Pancreas (tissue), 10 donors: ENCODE measurements at regions not wholly inside any gene's neighbourhood (a gene's known extent, or its start where the extent isn't known, plus 50 kb on each side); places are given as distances from the start of the nearest gene placed in this dataset.

ENCODE experiments used
- ATAC-seq, 4 donors: fragments of 200-7000 bp; cut with Tn5 transposase; one replicate each; pipeline versions ENCODE4 v1.8.0 to v1.9.1; 2020; ENCODE audit warnings: mild to moderate bottlenecking in 4 of 4, moderate library complexity in 4 of 4
- DNase-seq, 6 donors: peaks; one replicate each; pipeline ENCODE4 v3.0.0-alpha.2; 2020
- FAIRE-seq: peaks from 2 replicates; lab custom pipeline; 2012; peaks lifted over from hg19 to GRCh38; lab: Jason Lieb, UNC
- H3K27ac ChIP-seq, 4 donors: fragments of 200-600 bp; sonication (generic); 1 replicate in 3 of 4; 2 replicates in 1 of 4; pipeline versions ENCODE4 v1.5.0 to v1.8.0; 2020
- H3K27me3 ChIP-seq, 4 donors: fragments of 200-600 bp; one replicate each; pipeline ENCODE4 v1.8.0; 2021
- H3K36me3 ChIP-seq, 3 donors: fragments of 200-600 bp; sonication (generic) in 1 of 3; one replicate each; pipeline versions ENCODE4 v1.5.0 to v1.8.0; 2020 to 2021
- H3K4me1 ChIP-seq, 3 donors: fragments of 200-600 bp; one replicate each; pipeline ENCODE4 v1.8.0; 2021
- H3K4me3 ChIP-seq, 4 donors: fragments of 200-600 bp; sonication (generic) in 2 of 4; one replicate each; pipeline versions ENCODE4 v1.5.0 to v1.8.0; 2020 to 2021
- H3K9me3 ChIP-seq, 4 donors: fragments of 200-600 bp; one replicate each; pipeline ENCODE4 v1.8.0; 2021
- CTCF ChIP-seq, 4 donors: fragments of 200-600 bp; sonication (generic) in 3 of 4; IDR thresholded peaks; one replicate each; pipeline versions ENCODE4 v1.5.0 to v1.8.0; 2021; ENCODE audit warnings: antibody characterized with exemption in 4 of 4
- WGBS, 2 donors: extraction: QIAGEN DNeasy Blood & Tissue Kit; methylation state at CpG; one replicate each; pipeline ENCODE4 v1.1.7; 2013; 5-methylcytosine and 5-hydroxymethylcytosine counted together
- intact Hi-C, 3 donors: fragments of 100-400 bp; cut with DNase I; formaldehyde crosslinking; loops; one replicate each; pipeline versions ENCODE4 v1.11.1 to v1.14.2; 2022
- donor health status: healthy with polysubstance abuse.
- donor health status: DM: no; HTN: no; CAD: no; lungs with moderate emphysema.
- donor health status: DM: no; HTN: no; CAD: no.
- donor health status: control.
- donor health status: control.
- donor health status: Bipolar disorder and iron deficiency.
- donor health status: DM: yes; HTN: yes; CAD: no.
- donor health status: DM: no; HTN: no; CAD: no.
- donor health status: DM: no; HTN: no; CAD: no.
- donor health status: DM: yes; HTN: yes; CAD: no.

- 94 to 96% methylated on average over 2 of the region's 2 CpGs for WGBS, 2 donors
These were observed 181.3 kb downstream of the SNX10 start for GRCh38 chr7:26472971-26473370.

GRCh38 chr7:26476271-26476670 lies 184.6 kb downstream of the SNX10 start:
- 96 to 100% methylated on average over 1 of the region's 1 CpG for WGBS, 2 donors

More at GRCh38 chr7:26472971-26473370, 181.3 kb downstream of the SNX10 start:
- no peaks in the 10 kb centered on the region for H3K27me3 ChIP-seq
- intact Hi-C loops: no loop called here
- FAIRE-seq (no peak), DNase-seq (no peak), ATAC-seq (no peak)
- H3K4me3 ChIP-seq: no peak overlapping the region
- H3K36me3 ChIP-seq: no peaks in the 10 kb centered on the region
- H3K4me1 ChIP-seq: no peaks in the 10 kb centered on the region
- TF ChIP-seq CTCF (IDR thresholded peaks at IDR 0.05): no peak
- H3K9me3 ChIP-seq: no peaks in the 10 kb centered on the region
- H3K27ac ChIP-seq: no peak overlapping the region

GRCh38 chr7:26477381-26477990 lies 185.8 kb downstream of the SNX10 start:
- H3K27ac ChIP-seq: no peak overlapping the region
- FAIRE-seq (no peak), ATAC-seq (no peak), DNase-seq (no peak)
- H3K4me1 ChIP-seq: no peaks in the 10 kb centered on the region
- H3K27me3 ChIP-seq: no peaks in the 10 kb centered on the region
- intact Hi-C loops: no loop called here
- H3K36me3 ChIP-seq: no peaks in the 10 kb centered on the region
- TF ChIP-seq CTCF (IDR thresholded peaks at IDR 0.05): no peak
- H3K9me3 ChIP-seq: no peaks in the 10 kb centered on the region
- 75 to 78% methylated on average over 4 of the region's 4 CpGs for WGBS, 2 donors
- no peak overlapping the region for H3K4me3 ChIP-seq

More at GRCh38 chr7:26476271-26476670, 184.6 kb downstream of the SNX10 start:
- H3K4me1 ChIP-seq: no peaks in the 10 kb centered on the region
- intact Hi-C loops: no loop called here
- H3K9me3 ChIP-seq: no peaks in the 10 kb centered on the region
- H3K36me3 ChIP-seq: no peaks in the 10 kb centered on the region
- no peak overlapping the region for H3K4me3 ChIP-seq
- no peaks in the 10 kb centered on the region for H3K27me3 ChIP-seq
- no peak for TF ChIP-seq CTCF (IDR thresholded peaks at IDR 0.05)
- ATAC-seq (no peak), FAIRE-seq (no peak), DNase-seq (no peak)
- H3K27ac ChIP-seq: no peak overlapping the region

GRCh38 chr7:26478550-26478949 lies 186.9 kb downstream of the SNX10 start:
- H3K4me3 ChIP-seq: no peak overlapping the region
- H3K27ac ChIP-seq: no peak overlapping the region
- intact Hi-C loops: no loop called here
- WGBS, 2 donors: 85 to 88% methylated on average over 4 of the region's 4 CpGs
- H3K27me3 ChIP-seq: no peaks in the 10 kb centered on the region
- H3K9me3 ChIP-seq: no peaks in the 10 kb centered on the region
- H3K4me1 ChIP-seq: no peaks in the 10 kb centered on the region
- no peak for TF ChIP-seq CTCF (IDR thresholded peaks at IDR 0.05)
- no peaks in the 10 kb centered on the region for H3K36me3 ChIP-seq
- ATAC-seq: no peak
- no peak for FAIRE-seq
- DNase-seq: no peak

- 77 to 86% methylated on average over 3 of the region's 3 CpGs for WGBS, 2 donors
- no peak for TF ChIP-seq CTCF (IDR thresholded peaks at IDR 0.05)
- no peaks in the 10 kb centered on the region for H3K36me3 ChIP-seq
- H3K27ac ChIP-seq: no peak overlapping the region
- no peak for DNase-seq
- H3K27me3 ChIP-seq: no peaks in the 10 kb centered on the region
- H3K4me1 ChIP-seq: no peaks in the 10 kb centered on the region
- no peak for ATAC-seq
- intact Hi-C loops: no loop called here
- H3K4me3 ChIP-seq: no peak overlapping the region
- no peaks in the 10 kb centered on the region for H3K9me3 ChIP-seq
- no peak for FAIRE-seq
These were observed 187.9 kb downstream of the SNX10 start for GRCh38 chr7:26479581-26479980.
